Kidney (tissue), 13 donors: ENCODE measurements at regions not wholly inside any gene's neighbourhood (a gene's known extent, or its start where the extent isn't known, plus 50 kb on each side); places are given as distances from the start of the nearest gene placed in this dataset.
A peak's percentile ranks its signal among the peaks of the same experiment; 100 is the strongest.

ENCODE experiments used
- DNase-seq, 5 donors: peaks; one replicate each; pipeline ENCODE4 v3.0.0-alpha.2; 2013 to 2020
- FAIRE-seq: peaks from 2 replicates; lab custom pipeline; 2012; peaks lifted over from hg19 to GRCh38; lab: Jason Lieb, UNC
- H3K27ac ChIP-seq, 2 donors: one replicate each; pipeline ENCODE4 v1.7.0; 2013; ENCODE audit warnings: low read depth in 2 of 2, low read length in 2 of 2, inconsistent platforms in 1 of 2
- H3K27me3 ChIP-seq: one replicate; pipeline ENCODE4 v1.7.1; 2013; ENCODE audit warnings: low read length, inconsistent platforms; ENCODE audit not compliant: control insufficient read depth, insufficient read depth
- H3K36me3 ChIP-seq, 3 donors: one replicate each; pipeline versions ENCODE4 v1.7.0 to v1.7.1; 2013; ENCODE audit warnings: low read length in 3 of 3, control low read depth in 1 of 3, inconsistent platforms in 1 of 3; ENCODE audit not compliant: insufficient read depth in 3 of 3, control insufficient read depth in 2 of 3
- H3K4me1 ChIP-seq, 3 donors: one replicate each; pipeline versions ENCODE4 v1.7.0 to v1.7.1; 2013; ENCODE audit warnings: low read length in 3 of 3, inconsistent platforms in 1 of 3, low read depth in 1 of 3; ENCODE audit not compliant: control insufficient read depth in 2 of 3, insufficient read depth in 2 of 3
- H3K4me3 ChIP-seq, 3 donors: one replicate each; pipeline versions ENCODE4 v1.7.0 to v1.8.1; 2013; ENCODE audit warnings: low read length in 3 of 3, control low read depth in 1 of 3, inconsistent platforms in 1 of 3
- H3K9ac ChIP-seq, 3 donors: one replicate each; pipeline versions ENCODE4 v1.7.0 to v1.7.1; 2013; ENCODE audit warnings: low read length in 3 of 3, control low read depth in 1 of 3, inconsistent platforms in 1 of 3
- H3K9me3 ChIP-seq, 3 donors: one replicate each; pipeline versions ENCODE4 v1.7.0 to v1.7.1; 2013; ENCODE audit warnings: low read length in 3 of 3, control low read depth in 1 of 3, inconsistent platforms in 1 of 3; ENCODE audit not compliant: control insufficient read depth in 2 of 3, insufficient read depth in 1 of 3
- CTCF ChIP-seq: IDR thresholded peaks from 3 replicates; pipeline ENCODE4 v1.5.1; 2012; ENCODE audit warnings: mild to moderate bottlenecking, moderate library complexity, borderline replicate concordance; ENCODE audit not compliant: insufficient read depth; ENCODE audit errors: extremely low read depth
- intact Hi-C: fragments of 100-400 bp; cut with DNase I; formaldehyde crosslinking; loops from one replicate; pipeline ENCODE4 v1.11.1; 2022
- donor health status: control.
- donor health status: control.
- donor health status: control.
- donor health status: control.
- donor health status: control.
- donor health status: DM: yes; HTN: yes; CAD: no.
- donor health status: Normal renal cell carcinoma (clear cell type).

GRCh38 chr4:137278431-137278830 is 253.9 kb downstream of the PCDH18 start:
- no peak for TF ChIP-seq CTCF
- intact Hi-C loops: no loop called here
- H3K9me3 ChIP-seq: no peaks in the 10 kb centered on the region
- DNase-seq: no peak
- no peaks in the 10 kb centered on the region for H3K36me3 ChIP-seq
- no peaks in the 10 kb centered on the region for H3K27me3 ChIP-seq
- no peak for FAIRE-seq
- no peak overlapping the region for H3K9ac ChIP-seq
- H3K4me3 ChIP-seq: no peak overlapping the region
- H3K27ac ChIP-seq: no peak overlapping the region
- no peaks in the 10 kb centered on the region for H3K4me1 ChIP-seq

- no peak for TF ChIP-seq CTCF
- no peak overlapping the region for H3K4me3 ChIP-seq
- FAIRE-seq: no peak
- no peaks in the 10 kb centered on the region for H3K27me3 ChIP-seq
- no peaks in the 10 kb centered on the region for H3K36me3 ChIP-seq
- peaks cover 0 to 4% (median 0%) of the 10 kb centered on the region in 3 donors for H3K9me3 ChIP-seq
- H3K27ac ChIP-seq: no peak overlapping the region
- H3K9ac ChIP-seq: no peak overlapping the region
- H3K4me1 ChIP-seq: no peaks in the 10 kb centered on the region
- intact Hi-C loops: no loop called here
- peak in 2 of 5 donors; percentile 2 to 7 for DNase-seq
These were observed 257.9 kb downstream of the PCDH18 start for GRCh38 chr4:137274404-137274803.

- Histone ChIP-seq H3K9ac (no peak overlapping the region), H3K27me3 (no peaks in the 10 kb centered on the region), H3K36me3 (no peaks in the 10 kb centered on the region), H3K9me3 (peaks cover 0 to 4% (median 0%) of the 10 kb centered on the region in 3 donors), H3K4me1 (no peaks in the 10 kb centered on the region), H3K27ac (no peak overlapping the region), H3K4me3 (no peak overlapping the region)
- TF ChIP-seq CTCF: no peak
- intact Hi-C loops: no loop called here
- FAIRE-seq (no peak), DNase-seq (no peak)
These were observed 265.3 kb downstream of the PCDH18 start for GRCh38 chr4:137267024-137267423.

- Histone ChIP-seq H3K27ac (no peak overlapping the region), H3K4me3 (no peak overlapping the region), H3K27me3 (no peaks in the 10 kb centered on the region), H3K9me3 (peaks cover 0 to 4% (median 0%) of the 10 kb centered on the region in 3 donors), H3K4me1 (no peaks in the 10 kb centered on the region), H3K36me3 (no peaks in the 10 kb centered on the region), H3K9ac (no peak overlapping the region)
- FAIRE-seq (no peak), DNase-seq (no peak)
- intact Hi-C loops: no loop called here
- TF ChIP-seq CTCF: no peak
These were observed 265.8 kb downstream of the PCDH18 start for GRCh38 chr4:137266511-137266910.
